ENCODE measurements at regions not wholly inside any gene's neighbourhood (a gene's known extent, or its start where the extent isn't known, plus 50 kb on each side); places are given as distances from the start of the nearest gene placed in this dataset.

DNA sequence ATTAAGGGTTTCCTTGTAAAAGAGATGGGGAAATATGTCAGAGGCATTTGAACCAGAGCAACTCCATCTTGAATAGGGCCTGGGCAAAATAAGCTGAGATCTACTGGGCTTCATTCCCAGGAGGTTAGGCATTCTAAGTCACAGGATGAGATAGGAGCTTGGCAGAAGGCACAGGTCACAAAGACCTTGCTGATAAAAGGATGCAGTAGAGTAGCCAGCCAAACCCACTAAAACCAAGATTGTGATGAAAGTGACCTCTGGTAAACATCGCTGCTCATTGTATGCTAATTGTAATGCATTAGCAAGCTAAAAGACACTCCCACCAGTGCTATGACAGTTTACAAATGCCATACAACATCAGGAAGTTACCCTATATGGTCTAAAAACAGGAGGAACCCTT, 1390.3 kb downstream of the RAPGEF2 start:
- TF ChIP-seq, protein P1, sequence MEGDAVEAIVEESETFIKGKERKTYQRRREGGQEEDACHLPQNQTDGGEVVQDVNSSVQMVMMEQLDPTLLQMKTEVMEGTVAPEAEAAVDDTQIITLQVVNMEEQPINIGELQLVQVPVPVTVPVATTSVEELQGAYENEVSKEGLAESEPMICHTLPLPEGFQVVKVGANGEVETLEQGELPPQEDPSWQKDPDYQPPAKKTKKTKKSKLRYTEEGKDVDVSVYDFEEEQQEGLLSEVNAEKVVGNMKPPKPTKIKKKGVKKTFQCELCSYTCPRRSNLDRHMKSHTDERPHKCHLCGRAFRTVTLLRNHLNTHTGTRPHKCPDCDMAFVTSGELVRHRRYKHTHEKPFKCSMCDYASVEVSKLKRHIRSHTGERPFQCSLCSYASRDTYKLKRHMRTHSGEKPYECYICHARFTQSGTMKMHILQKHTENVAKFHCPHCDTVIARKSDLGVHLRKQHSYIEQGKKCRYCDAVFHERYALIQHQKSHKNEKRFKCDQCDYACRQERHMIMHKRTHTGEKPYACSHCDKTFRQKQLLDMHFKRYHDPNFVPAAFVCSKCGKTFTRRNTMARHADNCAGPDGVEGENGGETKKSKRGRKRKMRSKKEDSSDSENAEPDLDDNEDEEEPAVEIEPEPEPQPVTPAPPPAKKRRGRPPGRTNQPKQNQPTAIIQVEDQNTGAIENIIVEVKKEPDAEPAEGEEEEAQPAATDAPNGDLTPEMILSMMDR (IDR thresholded peaks at IDR 0.05): no peak
- no peak for TF ChIP-seq POLR2A (IDR thresholded peaks at IDR 0.05)

All from lower leg skin (tissue), 3 donors.